NT2/D1 (cell line): ENCODE measurements at regions not wholly inside any gene's neighbourhood (a gene's known extent, or its start where the extent isn't known, plus 50 kb on each side); places are given as distances from the start of the nearest gene placed in this dataset.

ENCODE experiments used
- SUZ12 ChIP-seq: IDR thresholded peaks from 2 replicates; pipeline ENCODE4 v1.6.1; 2011; ENCODE audit not compliant: insufficient read length, insufficient read depth; ENCODE audit errors: extremely low read depth
- YY1 ChIP-seq: IDR thresholded peaks from 2 replicates; pipeline ENCODE4 v1.6.1; 2011; ENCODE audit not compliant: insufficient read length, insufficient read depth
- ZNF274 ChIP-seq: IDR thresholded peaks from 2 replicates; pipeline ENCODE4 v1.6.1; 2011; ENCODE audit warnings: mild to moderate bottlenecking, low read depth, low read length

GRCh38 chr3:73804204-73804603, 179.5 kb upstream of the PDZRN3 start:
- TF ChIP-seq ZNF274 (no peak), YY1 (no peak), SUZ12 (no peak)
